H54 (cell line): ENCODE measurements at regions not wholly inside any gene's neighbourhood (a gene's known extent, or its start where the extent isn't known, plus 50 kb on each side); places are given as distances from the start of the nearest gene placed in this dataset.

Experiments used
- DNase-seq: peaks from one replicate; pipeline ENCODE4 v3.0.0; 2011; ENCODE audit warnings: low spot score, mixed read lengths; ENCODE audit not compliant: insufficient read length
- FAIRE-seq: peaks from 3 replicates; lab custom pipeline; 2011; peaks lifted over from hg19 to GRCh38; lab: Jason Lieb, UNC
- POLR2A ChIP-seq: IDR thresholded peaks from 2 replicates; pipeline ENCODE4 v1.6.1; 2011; ENCODE audit warnings: low read depth, mild to moderate bottlenecking, low read length

DNA sequence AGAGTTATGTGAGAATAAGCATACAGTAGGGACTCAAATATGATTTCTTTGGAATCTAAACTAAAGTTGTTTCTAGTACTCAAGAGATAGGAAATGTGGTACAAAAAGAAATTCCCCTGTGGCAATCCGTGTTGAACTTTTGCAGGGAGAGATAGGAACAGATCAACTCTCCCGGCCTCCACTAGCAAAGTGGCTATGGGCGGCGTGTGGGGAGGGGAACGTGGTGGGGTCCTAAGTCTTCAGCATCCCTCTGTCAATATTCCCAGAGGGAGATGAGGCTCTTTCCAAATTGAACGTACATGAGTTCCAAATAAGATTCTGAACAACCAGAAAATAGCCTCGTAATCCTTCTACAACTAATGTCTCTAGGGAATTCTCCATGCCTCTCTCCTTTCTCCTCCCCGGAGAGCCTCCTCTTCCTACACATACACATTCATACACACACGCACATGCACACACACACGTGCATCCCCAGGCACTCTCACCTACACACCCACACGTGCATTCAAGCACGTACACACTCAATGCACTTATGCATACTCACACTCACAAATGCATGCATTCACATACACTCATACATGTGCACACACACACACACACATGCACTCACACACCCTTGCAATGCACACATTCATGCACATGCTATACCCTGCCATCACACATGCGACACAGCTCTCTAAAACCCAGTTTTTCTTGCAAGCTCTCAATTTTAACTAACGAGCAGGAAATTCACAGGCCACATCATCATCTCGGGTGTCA lies 244.8 kb downstream of the MAF start:
- no peak for DNase-seq
- TF ChIP-seq POLR2A, result no peak
- FAIRE-seq, result no peak

- FAIRE-seq (no peak), DNase-seq (no peak)
- TF ChIP-seq POLR2A, result no peak
These were observed 248.6 kb downstream of the MAF start for GRCh38 chr16:79351927-79352326.

DNA sequence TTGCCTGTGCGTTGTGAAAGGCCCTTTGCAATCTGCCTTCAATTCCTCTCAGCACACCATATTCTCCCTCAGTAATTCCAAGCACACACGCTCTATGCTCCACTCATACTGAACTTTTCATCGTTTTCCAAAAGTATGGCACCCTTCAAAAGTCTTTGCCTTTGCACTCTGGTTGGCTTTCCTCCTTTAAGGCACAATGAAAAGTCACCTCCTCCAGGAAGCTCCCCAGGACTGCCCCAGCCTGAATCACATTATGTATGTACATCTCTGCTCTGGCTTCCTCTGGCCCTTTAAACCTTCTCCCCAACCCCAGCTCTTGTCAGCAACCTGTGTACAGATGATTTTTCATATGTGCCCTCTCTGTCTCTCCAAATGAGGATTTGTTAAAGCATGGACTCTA lies 250.7 kb downstream of the MAF start:
- DNase-seq (no peak), FAIRE-seq (no peak)
- TF ChIP-seq POLR2A, result no peak

DNA sequence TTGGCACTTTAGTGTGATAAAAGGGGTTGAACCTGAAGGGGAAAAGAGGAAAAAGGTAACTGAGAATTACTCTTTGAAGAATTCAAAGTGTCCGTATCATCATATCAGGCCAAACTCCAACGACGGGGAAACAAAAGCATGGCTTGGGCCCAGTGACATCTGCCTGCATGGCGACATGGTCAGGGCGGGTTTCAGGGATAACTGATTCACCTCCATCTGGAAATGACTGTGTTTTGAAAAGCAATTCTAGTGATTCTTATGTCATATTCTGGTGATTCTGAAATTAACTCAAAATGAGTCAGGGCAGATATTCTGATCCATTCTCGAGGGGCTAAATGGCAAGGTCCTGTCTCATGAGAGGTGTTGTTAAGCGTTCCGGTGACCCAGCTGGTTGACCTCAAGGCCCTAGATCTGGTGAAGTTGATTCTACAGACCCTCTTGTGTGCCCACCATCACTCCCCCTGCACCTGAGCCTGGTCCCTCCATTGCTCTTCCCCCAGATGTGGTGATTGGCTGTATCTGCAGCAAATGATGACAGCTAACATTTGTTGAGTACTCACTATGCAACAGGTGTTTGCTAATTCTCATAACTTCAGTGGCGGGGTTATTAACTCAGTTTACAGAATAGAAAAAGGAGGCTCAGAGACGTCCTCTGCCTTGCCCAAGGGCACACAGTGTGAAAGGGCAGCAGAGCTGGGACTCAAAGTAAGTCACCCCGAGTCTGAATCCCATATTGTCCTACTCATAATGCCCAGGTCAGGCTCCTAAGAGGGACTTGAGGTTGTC lies 251.8 kb downstream of the MAF start:
- DNase-seq (no peak), FAIRE-seq (no peak)
- TF ChIP-seq POLR2A, result no peak

DNA sequence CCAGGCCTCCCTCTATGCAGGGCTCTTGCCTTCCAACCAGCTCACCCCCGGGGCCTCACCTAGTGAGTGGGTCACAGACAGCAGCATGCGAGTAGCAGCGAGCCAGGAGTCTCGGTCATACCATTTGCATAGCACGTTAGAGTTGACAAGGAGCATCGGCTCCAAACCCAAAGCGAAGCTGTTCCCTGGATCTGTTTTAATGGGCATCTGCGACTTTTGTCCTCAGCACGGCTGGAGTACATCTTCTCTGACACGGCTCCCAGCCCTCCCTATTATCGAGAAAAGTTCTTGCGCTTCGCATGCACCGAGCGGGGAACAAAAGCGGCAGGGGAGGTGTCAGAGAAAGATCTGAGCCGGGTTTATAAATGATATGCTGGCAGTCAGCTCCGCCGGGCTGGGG lies 253.3 kb downstream of the MAF start:
- FAIRE-seq (no peak), DNase-seq (no peak)
- no peak for TF ChIP-seq POLR2A

DNA sequence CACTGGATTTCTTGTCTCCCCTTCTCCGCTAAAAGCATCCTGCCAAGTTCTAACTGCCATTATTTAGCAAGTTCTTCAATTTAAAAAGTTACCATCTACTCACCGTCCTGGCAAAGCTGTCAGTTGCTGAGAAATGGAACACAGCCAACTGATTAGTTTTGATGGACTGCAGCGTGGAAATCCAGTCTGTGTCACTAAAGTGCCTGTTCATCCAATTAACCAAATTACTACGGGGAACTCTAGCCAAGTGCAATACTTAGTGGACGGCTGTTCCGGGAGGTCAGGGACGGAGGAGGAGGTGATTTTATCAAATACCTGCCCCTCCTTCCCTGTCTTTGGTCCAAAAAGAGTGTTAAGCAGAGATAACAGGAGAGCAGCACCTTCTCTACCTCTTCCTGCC lies 260.7 kb downstream of the MAF start:
- no peak for TF ChIP-seq POLR2A
- DNase-seq (no peak), FAIRE-seq (no peak)

- no peak for TF ChIP-seq POLR2A
- no peak for FAIRE-seq
These were observed 262.6 kb downstream of the MAF start for GRCh38 chr16:79337906-79338305.

DNA sequence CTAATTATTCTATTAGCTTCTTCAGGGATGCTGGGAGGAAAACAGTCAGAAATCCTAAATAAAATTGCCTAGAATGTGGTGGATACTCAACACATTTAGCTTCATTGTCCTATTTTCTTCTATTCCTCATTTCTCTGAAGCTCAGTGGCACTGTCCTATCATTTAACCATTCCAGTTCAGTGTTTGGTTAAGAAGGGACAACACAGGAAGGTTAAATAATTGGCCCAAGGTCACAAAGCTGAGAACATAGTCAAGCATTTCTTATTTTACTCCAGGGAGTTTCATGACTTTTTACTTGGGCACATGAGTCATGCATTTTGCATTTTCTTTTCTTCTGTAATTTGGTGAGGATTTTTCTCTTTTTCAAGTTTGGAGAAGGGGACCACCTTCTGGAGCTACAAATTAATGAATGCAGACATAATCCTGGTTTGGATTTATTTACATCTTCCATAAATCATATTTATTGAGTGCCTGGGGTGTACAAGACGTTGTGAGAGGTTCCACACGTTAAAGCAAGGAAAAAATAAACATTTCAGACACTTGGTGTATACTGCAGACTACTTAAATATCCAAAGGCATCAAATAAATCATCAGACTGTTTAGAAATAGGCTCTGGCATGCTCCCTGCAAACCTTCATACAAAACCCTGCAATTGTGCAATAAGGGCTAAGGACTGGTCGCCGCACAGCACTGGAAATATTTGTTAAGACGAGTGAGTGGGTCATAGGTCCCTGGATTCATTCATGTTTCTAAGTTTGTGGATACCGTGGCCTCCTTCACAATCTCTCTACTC lies 263.9 kb downstream of the MAF start:
- TF ChIP-seq POLR2A, result no peak
- no peak for DNase-seq
- no peak for FAIRE-seq

More at GRCh38 chr16:79337906-79338305, 262.6 kb downstream of the MAF start:
- no peak for DNase-seq

DNA sequence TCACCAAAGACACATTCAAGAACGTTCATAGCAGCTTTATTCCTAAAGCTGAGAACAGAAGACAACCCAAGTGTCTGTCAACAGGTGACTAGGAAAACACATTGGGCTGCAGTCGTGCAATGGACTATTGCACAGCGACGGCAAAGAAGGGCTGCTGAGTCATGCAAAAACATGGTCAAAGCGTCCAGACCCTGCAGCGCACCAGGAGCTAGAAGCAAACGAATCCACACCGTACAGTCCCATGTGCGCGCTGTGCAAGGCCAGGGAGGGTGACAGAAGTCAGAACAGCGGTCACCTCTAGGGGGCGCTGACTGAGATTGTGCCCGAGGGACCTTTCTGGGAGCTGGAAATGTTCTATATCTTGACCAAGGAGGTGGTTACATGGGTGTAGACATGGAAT lies 266.4 kb downstream of the MAF start:
- peak; percentile 19 for DNase-seq
- FAIRE-seq, result no peak
- TF ChIP-seq POLR2A, result no peak

DNA sequence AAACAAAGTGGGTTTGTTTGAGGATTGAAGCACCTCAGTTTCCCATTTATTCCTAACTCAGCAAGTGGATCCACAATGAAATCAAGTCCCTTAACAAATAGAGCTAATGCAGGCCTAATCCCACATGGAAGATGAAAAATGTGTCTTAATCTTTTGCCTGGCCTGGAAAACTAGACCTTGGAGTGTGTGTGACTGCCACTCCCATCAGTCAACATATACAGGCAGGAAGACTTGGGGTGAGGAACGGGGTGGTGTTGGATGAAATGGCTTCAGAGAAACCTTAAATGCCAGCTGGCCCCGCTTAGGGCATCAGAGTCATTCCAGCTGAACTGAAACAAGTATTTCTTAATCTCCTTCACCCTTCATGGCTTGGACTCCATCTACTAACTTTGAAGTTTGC lies 269.5 kb downstream of the MAF start:
- no peak for FAIRE-seq
- no peak for DNase-seq
- no peak for TF ChIP-seq POLR2A

DNA sequence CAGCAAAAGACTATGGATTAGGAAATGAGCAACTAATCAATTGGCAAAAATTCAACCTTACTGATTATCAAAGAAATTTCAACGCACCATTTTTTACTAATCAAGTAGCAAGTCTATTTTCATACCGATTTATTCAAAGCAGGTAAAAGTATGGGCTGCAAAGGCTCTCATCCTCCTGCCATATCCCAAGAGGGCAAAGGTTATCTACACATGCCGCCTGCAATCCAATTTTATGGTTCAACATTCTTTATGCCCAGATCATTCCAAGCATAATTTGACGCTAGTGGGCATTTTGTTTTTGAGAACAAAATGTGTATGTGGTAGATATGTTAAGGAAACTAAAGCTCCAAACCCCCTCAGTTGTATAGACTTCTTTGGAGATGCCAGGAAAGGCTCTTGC lies 270.6 kb downstream of the MAF start:
- DNase-seq (no peak), FAIRE-seq (no peak)
- TF ChIP-seq POLR2A, result no peak

DNA sequence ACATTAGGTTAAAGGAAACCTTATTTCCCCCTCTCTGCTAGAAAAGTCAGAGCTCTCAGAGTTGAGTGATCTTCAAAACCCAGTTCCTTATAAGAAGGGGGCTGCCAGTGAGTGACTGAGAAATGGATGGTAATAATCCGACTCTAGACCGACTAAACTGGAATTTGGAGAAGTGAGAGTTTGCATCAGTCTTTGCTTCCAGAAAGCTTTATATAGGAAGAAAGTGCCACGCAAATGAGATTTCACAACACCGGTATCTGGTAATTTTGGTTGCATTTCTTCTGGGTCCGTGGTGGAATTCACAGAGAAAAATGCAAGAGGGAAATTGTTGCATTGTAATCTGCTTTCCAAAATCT lies 271.4 kb downstream of the MAF start:
- DNase-seq (no peak), FAIRE-seq (no peak)
- TF ChIP-seq POLR2A, result no peak

DNA sequence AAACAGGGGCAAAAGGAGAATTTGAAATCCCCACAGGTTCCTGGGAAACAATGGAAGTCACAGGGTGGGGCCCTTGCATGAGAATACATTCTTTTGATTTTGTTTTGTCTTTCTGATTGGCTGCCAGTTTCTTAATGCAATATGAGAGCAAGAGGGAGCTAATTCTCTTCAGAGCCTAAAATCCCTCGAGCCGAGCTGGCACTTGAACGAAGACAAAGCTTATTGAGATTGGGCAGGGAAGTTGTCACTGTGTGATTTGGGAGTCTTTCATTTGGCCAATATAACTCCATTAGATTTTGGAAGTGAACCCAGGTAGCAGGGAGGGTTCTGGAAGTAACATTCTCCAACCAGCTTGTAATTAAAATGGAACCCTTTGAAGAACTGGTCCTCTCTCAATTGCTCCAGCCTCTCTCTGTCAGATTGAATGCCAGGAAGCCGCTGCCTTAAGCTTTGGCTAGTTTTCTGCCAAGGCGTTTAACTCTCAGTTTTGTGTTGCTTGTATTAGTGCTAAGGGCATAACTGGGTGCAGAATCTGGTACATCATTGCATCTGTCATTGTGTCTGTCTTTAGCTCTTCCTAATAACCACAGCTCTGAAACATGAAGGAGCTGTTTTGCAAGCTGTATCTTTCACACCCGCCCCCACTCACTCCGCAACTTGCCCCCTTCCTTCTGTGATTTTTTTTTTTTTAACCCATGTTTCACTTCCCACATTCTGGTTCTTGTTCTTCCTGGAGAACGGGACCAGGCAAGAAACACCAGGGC lies 272.0 kb downstream of the MAF start:
- no peak for TF ChIP-seq POLR2A
- FAIRE-seq (no peak), DNase-seq (no peak)
